H54 (cell line): ENCODE measurements at regions not wholly inside any gene's neighbourhood (a gene's known extent, or its start where the extent isn't known, plus 50 kb on each side); places are given as distances from the start of the nearest gene placed in this dataset.
"Not testable (repeated sequence)": the region's sequence is repeated elsewhere in the genome, so short reads cannot be mapped to it uniquely, and the experiment has no call there.

ENCODE experiments used
- DNase-seq: peaks from one replicate; pipeline ENCODE4 v3.0.0; 2011; ENCODE audit warnings: low spot score, mixed read lengths; ENCODE audit not compliant: insufficient read length
- FAIRE-seq: peaks from 3 replicates; lab custom pipeline; 2011; peaks lifted over from hg19 to GRCh38; lab: Jason Lieb, UNC
- POLR2A ChIP-seq: IDR thresholded peaks from 2 replicates; pipeline ENCODE4 v1.6.1; 2011; ENCODE audit warnings: low read depth, mild to moderate bottlenecking, low read length

DNA sequence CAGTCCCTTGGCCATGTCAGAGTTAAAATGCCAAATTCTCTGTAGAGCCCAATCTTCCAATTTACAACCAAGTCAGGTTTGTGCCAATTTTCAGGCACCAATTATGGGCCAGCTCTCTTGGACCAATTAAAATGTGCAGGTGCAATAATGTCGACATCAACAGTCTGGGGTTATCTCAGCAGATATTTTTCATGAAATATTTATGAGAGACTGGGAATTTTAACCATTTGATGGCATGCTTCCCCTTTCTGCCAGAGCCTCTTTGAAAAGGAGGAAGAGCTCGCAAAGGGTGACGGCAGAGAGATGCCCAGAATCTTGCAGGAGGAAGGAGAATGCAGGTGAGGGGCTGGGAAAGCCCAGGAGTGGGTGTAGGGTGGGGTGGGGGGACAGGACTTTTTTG lies 100.8 kb upstream of the SYT13 start:
- DNase-seq, result no peak
- no peak for TF ChIP-seq POLR2A
- FAIRE-seq, result no peak

- no peak for TF ChIP-seq POLR2A
- FAIRE-seq (no peak), DNase-seq (no peak)
Measured at GRCh38 chr11:45385844-45386243, 99.7 kb upstream of the SYT13 start.

DNA sequence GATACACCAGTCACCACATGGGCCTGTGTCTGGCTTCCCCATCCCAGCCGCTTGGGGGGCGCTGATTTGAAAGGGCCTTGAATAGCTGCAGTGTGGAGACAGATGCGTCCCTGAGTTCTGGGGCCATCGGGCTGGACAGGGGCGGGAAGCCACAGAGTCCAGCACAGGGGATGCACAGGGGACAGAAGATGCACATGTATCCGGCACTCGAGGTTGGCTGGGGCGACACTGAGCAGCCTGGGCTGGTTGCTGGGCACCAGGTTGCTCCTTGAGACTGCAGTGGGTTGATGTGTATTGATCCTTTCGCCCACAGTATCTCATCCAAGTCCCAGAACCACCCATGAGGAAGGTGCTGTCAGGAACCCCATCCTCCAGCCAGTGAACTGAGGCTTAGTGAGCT lies 99.3 kb upstream of the SYT13 start:
- FAIRE-seq (no peak), DNase-seq (no peak)
- no peak for TF ChIP-seq POLR2A

GRCh38 chr11:45384711-45385241 lies 98.6 kb upstream of the SYT13 start:
- DNase-seq (no peak), FAIRE-seq (no peak)
- no peak for TF ChIP-seq POLR2A

GRCh38 chr11:45384016-45384415 lies 97.9 kb upstream of the SYT13 start:
- DNase-seq, result no peak
- no peak for FAIRE-seq
- no peak for TF ChIP-seq POLR2A

GRCh38 chr11:45383224-45383623 lies 97.1 kb upstream of the SYT13 start:
- FAIRE-seq (no peak), DNase-seq (no peak)
- no peak for TF ChIP-seq POLR2A

- no peak for TF ChIP-seq POLR2A
- no peak for DNase-seq
- no peak for FAIRE-seq
Measured at GRCh38 chr11:45382133-45382878, 96.2 kb upstream of the SYT13 start.

DNA sequence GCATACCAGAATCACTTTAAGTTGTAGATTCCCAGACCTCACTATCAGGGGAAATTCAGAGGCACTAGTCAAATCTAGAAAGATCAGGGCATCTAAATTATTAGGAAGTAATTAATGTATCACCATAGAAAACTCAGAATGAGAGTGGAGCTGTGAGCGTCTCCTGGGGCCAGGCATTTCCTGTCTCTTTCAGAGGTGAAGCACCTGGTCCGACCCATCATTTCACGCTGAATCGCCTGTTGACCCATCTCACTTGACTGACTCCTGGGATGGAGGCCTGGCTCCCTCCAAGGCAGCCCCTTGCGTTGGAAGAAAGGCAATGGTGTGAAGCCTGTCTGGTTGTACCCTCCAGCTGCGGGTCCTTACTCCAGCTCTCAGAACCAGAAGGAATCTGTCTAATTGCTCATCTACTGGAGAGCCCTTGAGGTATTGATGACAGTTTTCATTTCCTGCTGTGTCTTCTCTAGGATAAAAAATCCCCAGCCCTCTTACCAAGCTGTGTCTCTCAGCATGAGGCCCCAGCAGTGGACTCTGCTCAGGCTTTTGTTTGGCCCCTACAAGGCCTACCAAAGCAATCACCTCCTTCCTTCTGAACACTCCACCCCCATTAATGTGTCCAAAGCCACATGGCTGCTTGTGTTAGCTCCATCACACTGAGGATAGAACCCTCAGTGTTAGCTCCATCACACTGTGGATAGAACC lies 93.2 kb upstream of the SYT13 start:
- FAIRE-seq (no peak), DNase-seq (no peak)
- TF ChIP-seq POLR2A, result no peak

DNA sequence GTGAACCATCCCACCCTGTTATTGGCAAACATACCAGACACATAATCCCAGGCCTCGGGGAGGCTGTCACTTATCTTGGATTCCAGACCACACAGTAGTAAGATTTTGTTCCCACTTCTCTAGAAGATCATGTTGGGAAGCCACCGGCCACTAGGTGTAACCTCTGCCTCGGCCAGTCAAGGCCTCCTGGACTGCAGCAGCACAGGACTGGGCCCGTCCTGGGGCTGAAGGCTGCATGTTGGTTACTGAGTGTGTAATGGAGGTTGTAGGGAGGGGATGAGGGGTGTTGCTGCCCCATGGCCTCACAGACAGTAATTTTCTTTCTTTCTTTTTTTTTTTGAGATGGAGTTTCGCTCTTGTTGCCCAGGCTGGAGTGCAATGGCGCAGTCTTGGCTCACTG lies 92.4 kb upstream of the SYT13 start:
- TF ChIP-seq POLR2A, result no peak
- FAIRE-seq (no peak), DNase-seq (no peak)

DNA sequence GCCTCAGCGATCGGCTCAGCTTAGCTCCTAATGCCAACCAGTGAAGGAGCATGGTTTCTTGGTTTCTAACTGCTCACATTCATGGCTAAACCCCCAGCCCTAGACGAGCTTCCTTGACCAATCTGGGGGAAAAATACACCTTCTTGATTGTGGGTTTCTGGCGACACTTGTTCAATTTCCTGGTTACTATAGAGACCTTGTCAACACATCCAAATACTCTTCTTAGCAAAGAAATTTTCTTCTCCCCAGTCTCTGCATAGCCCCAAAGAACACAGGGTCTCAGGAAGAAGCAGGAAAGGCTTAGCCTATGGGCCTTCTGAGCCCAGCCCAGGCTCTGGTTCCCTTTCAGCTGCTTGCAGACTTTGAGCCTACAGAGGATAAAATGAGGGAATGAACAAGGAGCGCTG lies 88.5 kb upstream of the SYT13 start:
- no peak for TF ChIP-seq POLR2A
- FAIRE-seq (no peak), DNase-seq (no peak)

DNA sequence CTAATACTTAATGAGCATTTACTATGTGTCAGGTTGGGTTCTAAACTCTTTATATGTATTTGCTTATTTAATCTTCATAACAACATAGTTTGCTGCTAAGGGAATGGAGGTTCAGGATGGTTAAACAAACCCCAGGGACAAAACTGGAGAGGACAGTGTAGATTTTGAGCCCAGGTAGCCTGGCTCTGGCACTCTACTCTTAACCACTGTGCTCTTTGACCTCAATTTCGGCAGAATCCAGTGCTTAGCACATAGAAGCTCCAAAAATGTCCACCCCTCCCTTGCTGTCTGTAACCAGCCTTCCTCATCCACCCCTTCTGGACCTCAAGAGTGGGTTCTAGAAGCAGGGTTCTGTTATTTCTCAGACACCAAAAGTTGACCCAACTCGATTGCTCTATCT lies 88.0 kb upstream of the SYT13 start:
- no peak for DNase-seq
- no peak for TF ChIP-seq POLR2A
- no peak for FAIRE-seq

DNA sequence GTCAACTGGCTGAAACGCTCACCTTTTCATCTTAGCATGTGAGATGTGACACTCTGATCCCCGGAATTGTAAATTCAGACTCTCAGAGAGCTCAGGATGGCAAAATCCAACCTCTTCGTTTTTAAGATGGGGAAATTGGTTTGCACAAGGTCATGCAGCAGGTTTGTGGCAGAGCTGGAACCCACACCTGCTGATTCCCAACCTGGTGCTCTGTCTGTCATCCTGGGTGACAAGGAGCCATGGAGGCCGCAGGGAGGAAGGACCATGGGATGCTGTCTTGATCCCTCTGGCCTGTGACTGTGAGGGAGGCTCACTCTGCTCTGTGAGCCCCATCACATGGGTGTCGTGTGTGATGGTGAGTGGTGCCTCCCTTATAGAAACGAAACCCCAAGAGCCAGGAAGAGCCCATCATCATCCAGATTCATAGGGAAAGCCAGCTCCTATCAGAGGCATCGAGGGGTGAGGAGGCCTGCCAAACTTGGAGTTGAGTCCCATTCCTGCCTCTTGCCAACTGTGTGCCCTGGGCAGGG lies 87.4 kb upstream of the SYT13 start:
- no peak for TF ChIP-seq POLR2A
- DNase-seq (no peak), FAIRE-seq (no peak)

DNA sequence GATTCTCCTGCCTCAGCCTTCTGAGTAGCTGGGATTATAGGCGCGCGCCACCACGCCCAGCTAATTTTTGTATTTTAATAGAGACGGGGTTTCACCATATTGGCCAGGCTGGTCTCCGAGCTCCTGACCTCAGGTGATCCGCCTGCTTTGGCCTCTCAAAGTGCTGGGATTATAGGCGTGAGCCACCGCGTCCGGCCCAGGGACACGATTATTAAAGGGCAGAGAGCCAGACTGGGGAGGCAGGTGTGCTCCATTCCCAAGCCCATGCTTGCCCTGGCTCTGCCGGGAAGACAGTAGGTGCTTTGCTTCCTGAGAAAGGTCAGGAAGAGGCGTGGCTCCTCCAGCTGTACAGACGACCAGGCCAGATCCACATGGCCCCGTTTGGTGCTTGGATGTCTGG lies 86.3 kb upstream of the SYT13 start:
- not testable (repeated sequence) for FAIRE-seq, DNase-seq
